Muscle layer of duodenum (tissue), 2 donors: ENCODE measurements at regions not wholly inside any gene's neighbourhood (a gene's known extent, or its start where the extent isn't known, plus 50 kb on each side); places are given as distances from the start of the nearest gene placed in this dataset.

Source experiments
- H3K27ac ChIP-seq: one replicate; pipeline ENCODE4 v1.7.0; 2013; ENCODE audit warnings: mild to moderate bottlenecking, low read length
- H3K27me3 ChIP-seq: one replicate; pipeline ENCODE4 v1.7.0; 2013; ENCODE audit warnings: low read depth, mild to moderate bottlenecking, control low read depth, low read length
- H3K36me3 ChIP-seq, 2 donors: one replicate each; pipeline ENCODE4 v1.7.0; 2013; ENCODE audit warnings: low read length in 2 of 2, control low read depth in 1 of 2, mild to moderate bottlenecking in 1 of 2; ENCODE audit not compliant: insufficient read depth in 2 of 2, control insufficient read depth in 1 of 2
- H3K4me1 ChIP-seq, 2 donors: one replicate each; pipeline ENCODE4 v1.7.0; 2013; ENCODE audit warnings: low read length in 2 of 2, mild to moderate bottlenecking in 2 of 2, control low read depth in 1 of 2, moderate library complexity in 1 of 2; ENCODE audit not compliant: insufficient read depth in 2 of 2, control insufficient read depth in 1 of 2
- H3K4me3 ChIP-seq, 2 donors: one replicate each; pipeline ENCODE4 v1.7.0; 2013; ENCODE audit warnings: low read length in 2 of 2, low read depth in 1 of 2, mild to moderate bottlenecking in 1 of 2
- H3K9me3 ChIP-seq, 2 donors: one replicate each; pipeline ENCODE4 v1.7.0; 2013; ENCODE audit warnings: low read length in 2 of 2, control low read depth in 1 of 2, mild to moderate bottlenecking in 1 of 2; ENCODE audit not compliant: control insufficient read depth in 1 of 2
- donor health status: healthy.

DNA sequence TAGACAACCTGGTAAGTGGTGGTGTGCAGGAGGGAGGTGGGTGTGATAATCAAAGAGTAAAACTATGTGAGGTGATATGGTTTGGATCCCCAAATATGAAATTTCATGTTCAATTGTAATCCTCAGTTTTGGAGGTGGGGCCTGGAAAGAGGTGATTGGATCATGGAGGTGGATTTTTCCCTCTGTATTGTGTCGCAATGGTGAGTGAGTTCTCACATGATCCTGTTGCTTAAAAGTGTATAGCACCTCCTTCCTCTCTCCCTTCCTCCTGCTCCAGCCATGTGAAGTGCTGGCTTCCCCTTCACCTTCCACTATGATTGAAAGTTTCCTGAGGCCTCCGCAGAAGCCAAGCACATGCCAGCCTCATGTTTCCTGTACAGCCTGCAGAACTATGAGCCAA lies 270.2 kb upstream of the FOXG1 start:
- Histone ChIP-seq H3K9me3 (no peaks in the 10 kb centered on the region), H3K27ac (no peak overlapping the region), H3K27me3 (no peaks in the 10 kb centered on the region), H3K36me3 (no peaks in the 10 kb centered on the region), H3K4me3 (no peak overlapping the region), H3K4me1 (no peaks in the 10 kb centered on the region)

DNA sequence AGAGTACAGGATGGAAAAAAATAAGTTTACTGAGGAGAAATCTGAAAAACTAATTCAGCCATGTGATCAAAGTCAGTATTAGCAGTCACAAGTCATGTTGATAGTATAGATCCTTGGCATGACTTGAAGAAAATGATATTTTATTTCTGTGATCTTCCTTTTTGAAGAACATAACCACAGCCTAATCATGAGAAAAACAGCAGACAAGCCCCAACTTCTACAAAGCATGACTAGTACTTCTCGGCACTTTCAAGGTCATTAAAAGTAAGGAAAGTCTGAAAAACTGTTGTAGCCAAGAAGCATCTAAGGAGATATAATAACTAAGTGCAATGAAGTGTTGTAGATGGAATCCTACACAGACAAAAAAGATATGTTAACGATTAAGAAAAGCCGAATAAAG lies 264.1 kb upstream of the FOXG1 start:
- Histone ChIP-seq H3K36me3 (no peaks in the 10 kb centered on the region), H3K27ac (no peak overlapping the region), H3K4me3 (no peak overlapping the region), H3K9me3 (no peaks in the 10 kb centered on the region), H3K27me3 (no peaks in the 10 kb centered on the region), H3K4me1 (no peaks in the 10 kb centered on the region)

DNA sequence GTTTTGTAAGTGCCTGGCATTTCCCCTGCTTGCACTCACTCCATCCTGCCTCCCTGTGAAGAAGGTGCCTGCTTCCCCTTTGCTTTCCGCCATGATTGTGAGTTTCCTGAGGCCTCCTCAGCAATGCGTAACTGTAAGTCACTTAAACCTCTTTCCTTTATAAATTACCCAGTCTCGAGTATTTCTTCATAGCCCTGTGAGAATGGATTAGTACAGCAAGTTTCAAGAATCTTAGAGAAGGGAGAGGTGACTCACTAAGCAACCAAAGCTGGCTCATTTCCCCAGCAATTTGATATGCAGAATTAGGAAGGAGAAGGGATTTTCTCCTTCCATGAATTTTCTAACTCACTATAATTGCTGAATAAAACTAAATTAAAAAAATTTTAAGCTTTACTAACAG lies 251.0 kb upstream of the FOXG1 start:
- Histone ChIP-seq H3K9me3 (peaks cover 0 to 2% of the 10 kb centered on the region in 2 donors), H3K36me3 (no peaks in the 10 kb centered on the region), H3K27me3 (no peaks in the 10 kb centered on the region), H3K4me1 (no peaks in the 10 kb centered on the region), H3K4me3 (no peak overlapping the region), H3K27ac (no peak overlapping the region)

DNA sequence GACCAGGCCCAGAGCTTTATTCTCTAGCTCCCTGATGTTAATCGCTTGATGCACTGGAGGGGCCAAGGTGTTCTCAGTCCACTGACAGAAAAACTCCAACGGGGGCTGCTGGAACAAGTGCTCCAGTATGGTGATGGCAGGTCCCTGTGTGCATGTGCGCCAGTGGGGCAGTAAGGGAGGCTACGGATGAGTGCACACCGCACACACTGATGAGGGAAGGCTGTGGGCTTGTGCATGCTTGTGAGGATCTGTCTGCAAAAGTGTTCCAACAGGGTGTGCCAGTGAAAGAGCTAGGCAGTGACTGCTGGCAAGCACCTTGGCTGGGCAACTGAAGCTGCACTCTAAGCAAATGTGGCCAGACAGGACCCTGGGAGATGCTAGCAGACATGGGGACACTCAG lies 229.7 kb upstream of the FOXG1 start:
- Histone ChIP-seq H3K9me3 (peaks cover 0 to 3% of the 10 kb centered on the region in 2 donors), H3K36me3 (no peaks in the 10 kb centered on the region), H3K4me1 (no peaks in the 10 kb centered on the region), H3K27me3 (no peaks in the 10 kb centered on the region), H3K27ac (no peak overlapping the region), H3K4me3 (no peak overlapping the region)

DNA sequence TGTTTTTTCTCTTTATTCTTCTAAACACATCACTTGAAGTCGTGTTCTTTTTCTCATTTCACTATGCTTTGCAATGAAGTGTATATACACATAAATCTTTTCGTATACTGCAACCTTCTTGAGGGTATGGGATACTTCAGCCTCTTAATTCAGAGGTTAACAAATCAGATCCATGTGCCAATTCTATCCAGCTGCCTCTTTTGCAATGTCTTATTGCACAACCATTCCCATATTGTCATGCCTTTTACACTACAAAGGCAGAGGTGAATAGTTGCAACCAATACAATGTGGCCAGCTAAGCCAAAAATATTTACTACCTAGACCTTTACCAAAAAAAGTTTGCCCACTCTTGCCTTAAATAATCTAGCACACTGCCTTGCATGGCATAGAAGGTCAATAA lies 224.5 kb upstream of the FOXG1 start:
- H3K36me3 ChIP-seq = no peaks in the 10 kb centered on the region
- H3K27ac ChIP-seq = no peak overlapping the region
- H3K27me3 ChIP-seq = no peaks in the 10 kb centered on the region
- H3K9me3 ChIP-seq = peaks cover 0 to 1% of the 10 kb centered on the region in 2 donors
- H3K4me1 ChIP-seq = no peaks in the 10 kb centered on the region
- no peak overlapping the region for H3K4me3 ChIP-seq

DNA sequence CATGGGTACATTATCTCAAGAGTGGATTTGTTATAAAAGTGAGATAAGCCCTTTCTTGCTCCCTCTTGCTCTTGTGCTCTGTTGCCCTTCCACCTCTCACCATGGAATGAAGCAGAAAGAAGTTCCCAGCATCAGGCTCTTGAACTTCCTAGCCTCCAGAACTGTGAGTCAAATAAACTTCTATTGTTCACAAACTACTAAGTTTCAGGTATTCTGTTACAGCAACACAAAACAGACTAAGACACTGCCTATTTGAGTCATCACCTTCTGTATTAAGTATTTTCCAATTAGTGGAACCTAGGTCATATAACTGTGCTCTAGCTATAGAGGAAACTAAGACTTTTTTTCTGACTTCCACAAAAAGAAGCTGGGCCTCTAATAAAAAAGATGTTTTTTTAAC lies 201.2 kb upstream of the FOXG1 start:
- Histone ChIP-seq H3K36me3 (no peaks in the 10 kb centered on the region), H3K27ac (no peak overlapping the region), H3K4me1 (no peaks in the 10 kb centered on the region), H3K9me3 (no peaks in the 10 kb centered on the region), H3K27me3 (no peaks in the 10 kb centered on the region), H3K4me3 (no peak overlapping the region)

GRCh38 chr14:28570391-28570790 lies 196.2 kb upstream of the FOXG1 start:
- H3K27ac ChIP-seq = no peak overlapping the region
- no peaks in the 10 kb centered on the region for H3K27me3 ChIP-seq
- H3K4me1 ChIP-seq = no peaks in the 10 kb centered on the region
- no peak overlapping the region for H3K4me3 ChIP-seq
- H3K9me3 ChIP-seq = peaks cover 0 to 7% of the 10 kb centered on the region in 2 donors
- H3K36me3 ChIP-seq = no peaks in the 10 kb centered on the region

DNA sequence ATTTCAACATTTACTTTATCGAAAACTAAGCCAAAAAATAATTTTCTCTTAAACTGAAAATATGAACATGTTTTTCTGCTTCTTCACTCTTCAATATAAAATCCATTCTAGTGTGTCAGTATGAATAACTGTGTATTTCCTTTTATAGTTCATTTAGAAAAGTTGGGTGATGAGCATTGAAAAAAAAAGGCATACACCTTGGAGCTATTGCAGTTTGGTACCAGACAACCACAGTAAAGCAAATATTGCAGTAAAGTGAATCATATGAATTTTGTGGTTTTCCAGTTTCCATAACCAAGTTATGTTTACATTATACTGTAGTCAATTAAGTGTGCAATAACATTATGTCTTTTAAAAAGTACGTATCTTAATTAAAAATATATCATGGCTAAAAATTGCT lies 195.0 kb upstream of the FOXG1 start:
- no peak overlapping the region for H3K27ac ChIP-seq
- H3K4me1 ChIP-seq = no peaks in the 10 kb centered on the region
- H3K9me3 ChIP-seq = peaks cover 0 to 7% of the 10 kb centered on the region in 2 donors
- H3K27me3 ChIP-seq = no peaks in the 10 kb centered on the region
- H3K4me3 ChIP-seq = no peak overlapping the region
- no peaks in the 10 kb centered on the region for H3K36me3 ChIP-seq

DNA sequence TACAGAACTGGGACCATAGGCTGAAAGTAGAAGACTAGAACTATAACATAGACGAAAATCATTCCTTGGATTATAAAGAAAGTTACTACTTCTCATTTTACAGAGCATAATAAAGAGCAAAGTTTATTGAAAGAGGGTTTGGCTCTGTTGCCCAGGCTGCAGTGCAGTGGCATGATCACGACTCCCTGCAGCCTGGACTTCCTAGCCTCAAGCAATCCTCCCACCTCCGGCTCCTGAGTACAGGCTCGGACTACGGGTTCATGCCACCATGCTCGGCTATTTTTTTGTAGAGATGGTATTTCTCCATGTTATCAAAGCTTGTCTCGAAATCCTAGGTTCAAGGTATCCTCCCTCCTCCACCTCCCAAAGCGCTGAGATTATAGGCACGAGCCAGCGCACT lies 190.1 kb upstream of the FOXG1 start:
- peaks cover 0 to 7% of the 10 kb centered on the region in 2 donors for H3K9me3 ChIP-seq
- no peak overlapping the region for H3K27ac ChIP-seq
- no peaks in the 10 kb centered on the region for H3K27me3 ChIP-seq
- no peak overlapping the region for H3K4me3 ChIP-seq
- no peaks in the 10 kb centered on the region for H3K4me1 ChIP-seq
- H3K36me3 ChIP-seq = no peaks in the 10 kb centered on the region

- H3K4me1 ChIP-seq = no peaks in the 10 kb centered on the region
Measured at GRCh38 chr14:28577187-28577586, 189.4 kb upstream of the FOXG1 start.

DNA sequence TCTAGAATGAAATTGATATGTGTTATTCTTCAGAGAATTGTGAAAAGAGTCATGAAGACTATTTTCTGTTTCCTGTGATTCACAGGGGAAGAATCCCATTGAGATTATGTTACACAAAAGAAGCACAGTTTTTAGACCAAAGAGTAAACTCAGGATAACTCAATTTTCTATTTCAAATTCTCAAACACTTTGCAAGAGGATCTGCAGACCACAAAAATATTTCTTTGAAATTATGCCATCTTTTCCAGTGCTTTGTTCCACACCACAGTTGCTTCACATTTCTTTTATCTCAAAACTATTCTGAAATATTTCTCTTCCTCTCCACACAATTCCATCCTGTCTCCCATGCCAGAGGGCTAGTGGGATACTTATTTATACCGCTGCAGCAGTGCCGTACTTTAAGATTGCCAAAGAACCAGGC lies 188.9 kb upstream of the FOXG1 start:
- Histone ChIP-seq H3K4me3 (no peak overlapping the region), H3K4me1 (no peaks in the 10 kb centered on the region), H3K27me3 (no peaks in the 10 kb centered on the region), H3K9me3 (no peaks in the 10 kb centered on the region), H3K36me3 (no peaks in the 10 kb centered on the region), H3K27ac (no peak overlapping the region)

More at GRCh38 chr14:28577187-28577586, 189.4 kb upstream of the FOXG1 start:
- Histone ChIP-seq H3K36me3 (no peaks in the 10 kb centered on the region), H3K27me3 (no peaks in the 10 kb centered on the region), H3K9me3 (peaks cover 0 to 5% of the 10 kb centered on the region in 2 donors), H3K4me3 (no peak overlapping the region), H3K27ac (no peak overlapping the region)

GRCh38 chr14:28584951-28585350 lies 181.6 kb upstream of the FOXG1 start:
- H3K27me3 ChIP-seq = no peaks in the 10 kb centered on the region
- no peak overlapping the region for H3K4me3 ChIP-seq
- H3K4me1 ChIP-seq = no peaks in the 10 kb centered on the region
- no peaks in the 10 kb centered on the region for H3K9me3 ChIP-seq
- no peaks in the 10 kb centered on the region for H3K36me3 ChIP-seq
- H3K27ac ChIP-seq = no peak overlapping the region
